Astrocyte (in vitro differentiated cells and primary cell): ENCODE measurements at regions not wholly inside any gene's neighbourhood (a gene's known extent, or its start where the extent isn't known, plus 50 kb on each side); places are given as distances from the start of the nearest gene placed in this dataset.

Experiments
- DNase-seq: peaks from one replicate; pipeline ENCODE4 v3.0.0-alpha.2; 2010; ENCODE audit warnings: low read depth
- FAIRE-seq: peaks from 2 replicates; lab custom pipeline; 2011; peaks lifted over from hg19 to GRCh38; lab: Jason Lieb, UNC
- H2AFZ ChIP-seq: 2 replicates; pipeline ENCODE4 v1.6.0; 2012; ENCODE audit warnings: low read depth, low read length, inconsistent platforms
- H3K27ac ChIP-seq: 2 replicates; pipeline ENCODE4 v1.5.1; 2011; ENCODE audit warnings: low read depth, low read length, inconsistent platforms
- H3K27me3 ChIP-seq: 2 replicates; pipeline ENCODE4 v1.6.0; 2011; ENCODE audit warnings: low read length, inconsistent platforms; ENCODE audit not compliant: insufficient read depth
- H3K36me3 ChIP-seq: 2 replicates; pipeline ENCODE4 v1.5.1; 2011; ENCODE audit warnings: low read length, inconsistent platforms; ENCODE audit not compliant: insufficient read depth
- H3K4me1 ChIP-seq: 2 replicates; pipeline ENCODE4 v1.5.1; 2011; ENCODE audit warnings: low read length, inconsistent platforms; ENCODE audit not compliant: insufficient read depth
- H3K4me2 ChIP-seq: 2 replicates; pipeline ENCODE4 v1.6.0; 2012; ENCODE audit warnings: low read length, inconsistent platforms
- H3K4me3 ChIP-seq: 2 replicates; pipeline ENCODE4 v1.5.1; 2011; ENCODE audit warnings: low read depth, mild to moderate bottlenecking, low read length, inconsistent platforms; ENCODE audit not compliant: insufficient read depth
- H3K79me2 ChIP-seq: 2 replicates; pipeline ENCODE4 v1.6.0; 2012; ENCODE audit warnings: mild to moderate bottlenecking, low read length, inconsistent platforms; ENCODE audit not compliant: insufficient read depth
- H3K9ac ChIP-seq: 2 replicates; pipeline ENCODE4 v1.6.0; 2012; ENCODE audit warnings: mild to moderate bottlenecking, low read length, inconsistent platforms
- H3K9me3 ChIP-seq: 2 replicates; pipeline ENCODE4 v1.5.1; 2012; ENCODE audit warnings: low read depth, mild to moderate bottlenecking, low read length, inconsistent platforms; ENCODE audit not compliant: insufficient read depth
- H4K20me1 ChIP-seq: 2 replicates; pipeline ENCODE4 v1.6.0; 2012; ENCODE audit warnings: low read length, inconsistent platforms; ENCODE audit not compliant: insufficient read depth
- H3K27ac Mint-ChIP-seq: one replicate; pipeline ENCODE4 v1.8.0; 2021; ENCODE audit warnings: mild to moderate bottlenecking, mixed read lengths; ENCODE audit not compliant: unreplicated experiment
- H3K27me3 Mint-ChIP-seq: one replicate; pipeline ENCODE4 v1.8.0; 2021; ENCODE audit warnings: low read depth, mixed read lengths; ENCODE audit not compliant: unreplicated experiment
- H3K36me3 Mint-ChIP-seq: one replicate; pipeline ENCODE4 v1.8.0; 2021; ENCODE audit warnings: low read depth, mixed read lengths; ENCODE audit not compliant: unreplicated experiment
- H3K4me1 Mint-ChIP-seq: one replicate; pipeline ENCODE4 v1.8.0; 2021; ENCODE audit warnings: low read depth, mixed read lengths; ENCODE audit not compliant: unreplicated experiment
- H3K4me3 Mint-ChIP-seq: one replicate; pipeline ENCODE4 v1.8.0; 2021; ENCODE audit warnings: mild to moderate bottlenecking, moderate library complexity, mixed read lengths; ENCODE audit not compliant: unreplicated experiment
- H3K9me3 Mint-ChIP-seq: one replicate; pipeline ENCODE4 v1.8.0; 2021; ENCODE audit warnings: mild to moderate bottlenecking, mixed read lengths; ENCODE audit not compliant: unreplicated experiment
- CTCF ChIP-seq: IDR thresholded peaks from 2 replicates; pipeline ENCODE4 v1.5.1; 2011; ENCODE audit warnings: low read depth, mild to moderate bottlenecking, inconsistent platforms, low read length, moderate library complexity; ENCODE audit not compliant: insufficient read depth
- EZH2 ChIP-seq: IDR thresholded peaks from 2 replicates; pipeline ENCODE4 v1.6.1; 2012; ENCODE audit warnings: mild to moderate bottlenecking, low read length, inconsistent platforms; ENCODE audit not compliant: insufficient read depth

- H3K4me2 ChIP-seq = no peak overlapping the region
- no peak for DNase-seq
- Mint-ChIP-seq H3K36me3 (no peaks in the 10 kb centered on the region), H3K27me3 (no peaks in the 10 kb centered on the region), H3K4me3 (no peak overlapping the region), H3K9me3 (peaks cover 1% of the 10 kb centered on the region), H3K27ac (no peak overlapping the region), H3K4me1 (peaks cover 18% of the 10 kb centered on the region)
- no peak for TF ChIP-seq CTCF
- no peak for TF ChIP-seq EZH2
- no peak overlapping the region for H2AFZ ChIP-seq
- H4K20me1 ChIP-seq = no peaks in the 10 kb centered on the region
- H3K4me1 ChIP-seq = peaks cover 13% of the 10 kb centered on the region
- no peaks in the 10 kb centered on the region for H3K9me3 ChIP-seq
- H3K27me3 ChIP-seq = no peaks in the 10 kb centered on the region
- FAIRE-seq = no peak
- H3K9ac ChIP-seq = no peak overlapping the region
- H3K27ac ChIP-seq = no peak overlapping the region
- H3K36me3 ChIP-seq = no peaks in the 10 kb centered on the region
- H3K79me2 ChIP-seq = no peaks in the 10 kb centered on the region
- no peak overlapping the region for H3K4me3 ChIP-seq
Observed at GRCh38 chr6:16948396-16948795, 153.5 kb upstream of the STMND1 start.

DNA sequence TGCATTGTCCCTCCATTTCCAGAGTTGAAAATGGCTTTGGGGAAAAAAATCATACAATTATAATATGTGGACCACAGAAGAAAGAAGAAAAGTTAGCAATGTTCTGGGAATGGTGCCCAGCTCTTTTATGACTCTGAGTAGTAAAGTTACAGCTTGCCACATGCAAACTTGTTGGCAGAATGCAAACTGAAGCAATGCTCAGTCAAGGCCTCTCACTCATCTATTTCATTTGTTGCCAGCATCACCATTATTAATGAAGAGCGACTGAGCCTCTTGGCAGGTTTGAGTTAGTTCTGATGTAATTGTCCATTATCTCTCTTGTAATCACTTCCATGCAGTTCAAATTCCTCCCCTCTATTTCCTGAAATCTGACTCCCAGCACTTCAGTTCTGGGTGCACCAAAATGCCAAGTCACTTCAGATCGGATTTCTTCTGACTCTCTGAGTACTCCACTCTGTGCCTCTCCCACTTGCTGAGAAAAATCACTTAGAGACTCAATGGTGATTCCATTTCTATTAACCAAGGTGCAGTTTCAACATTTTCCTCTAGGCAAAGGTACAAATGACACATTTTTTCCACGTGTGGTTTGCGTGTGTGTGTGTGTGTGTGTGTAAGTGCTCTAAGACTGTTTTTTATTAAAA is 154.4 kb upstream of the STMND1 start:
- DNase-seq (peak; percentile 100), FAIRE-seq (peak; percentile 93)
- Histone ChIP-seq H3K4me1 (peaks cover 13% of the 10 kb centered on the region), H3K27me3 (no peaks in the 10 kb centered on the region), H3K4me3 (peak overlapping the region; percentile 8), H2AFZ (peak overlapping the region; percentile 28), H3K36me3 (no peaks in the 10 kb centered on the region), H3K27ac (peak overlapping the region; percentile 54), H4K20me1 (no peaks in the 10 kb centered on the region), H3K79me2 (no peaks in the 10 kb centered on the region), H3K4me2 (peak overlapping the region; percentile 75), H3K9ac (peak overlapping the region; percentile 32), H3K9me3 (no peaks in the 10 kb centered on the region)
- Mint-ChIP-seq H3K4me3 (no peak overlapping the region), H3K9me3 (peaks cover 1% of the 10 kb centered on the region), H3K27ac (no peak overlapping the region), H3K4me1 (peaks cover 18% of the 10 kb centered on the region), H3K27me3 (no peaks in the 10 kb centered on the region), H3K36me3 (no peaks in the 10 kb centered on the region)
- TF ChIP-seq CTCF = no peak
- no peak for TF ChIP-seq EZH2

GRCh38 chr6:16944596-16944995 is 157.3 kb upstream of the STMND1 start:
- no peak for TF ChIP-seq EZH2
- no peak for TF ChIP-seq CTCF
- no peaks in the 10 kb centered on the region for H3K79me2 ChIP-seq
- no peak overlapping the region for H2AFZ ChIP-seq
- H3K36me3 ChIP-seq = no peaks in the 10 kb centered on the region
- Mint-ChIP-seq H3K4me1 (peaks cover 15% of the 10 kb centered on the region), H3K9me3 (peaks cover 1% of the 10 kb centered on the region), H3K27ac (no peak overlapping the region), H3K36me3 (no peaks in the 10 kb centered on the region), H3K27me3 (peaks cover 4% of the 10 kb centered on the region), H3K4me3 (no peak overlapping the region)
- H3K4me2 ChIP-seq = no peak overlapping the region
- no peaks in the 10 kb centered on the region for H3K27me3 ChIP-seq
- peaks cover 13% of the 10 kb centered on the region for H3K4me1 ChIP-seq
- FAIRE-seq (no peak), DNase-seq (no peak)
- no peak overlapping the region for H3K4me3 ChIP-seq
- H4K20me1 ChIP-seq = no peaks in the 10 kb centered on the region
- no peak overlapping the region for H3K27ac ChIP-seq
- H3K9ac ChIP-seq = no peak overlapping the region
- no peaks in the 10 kb centered on the region for H3K9me3 ChIP-seq
